Fibroblast of the aortic adventitia (primary cell): ENCODE measurements at regions not wholly inside any gene's neighbourhood (a gene's known extent, or its start where the extent isn't known, plus 50 kb on each side); places are given as distances from the start of the nearest gene placed in this dataset.

Source experiments
- DNase-seq: peaks from one replicate; pipeline ENCODE4 v3.0.0-alpha.2; 2010; ENCODE audit warnings: low read depth
- H3K4me3 ChIP-seq: 2 replicates; pipeline ENCODE4 v1.5.1; 2011; ENCODE audit warnings: low read depth, mild to moderate bottlenecking, control low read depth, low read length, moderate library complexity
- CTCF ChIP-seq: IDR thresholded peaks from 2 replicates; pipeline ENCODE4 v1.5.1; 2011; ENCODE audit warnings: mild to moderate bottlenecking, low read length, control low read depth, inconsistent platforms; ENCODE audit not compliant: insufficient read depth

- no peak for TF ChIP-seq CTCF
- peak; percentile 14 for DNase-seq
- no peak overlapping the region for H3K4me3 ChIP-seq
Measured at GRCh38 chr10:6877722-6878392, 297.8 kb upstream of the PRKCQ start.

- DNase-seq: no peak
- TF ChIP-seq CTCF: no peak
- no peak overlapping the region for H3K4me3 ChIP-seq
Measured at GRCh38 chr10:6877336-6877721, 297.3 kb upstream of the PRKCQ start.

GRCh38 chr10:6875269-6875865 is 295.3 kb upstream of the PRKCQ start:
- DNase-seq: no peak
- no peak for TF ChIP-seq CTCF

GRCh38 chr10:6871128-6871527 is 291.1 kb upstream of the PRKCQ start:
- DNase-seq: no peak
- no peak overlapping the region for H3K4me3 ChIP-seq
- TF ChIP-seq CTCF: no peak

More at GRCh38 chr10:6875269-6875865, 295.3 kb upstream of the PRKCQ start:
- H3K4me3 ChIP-seq: no peak overlapping the region

- no peak for TF ChIP-seq CTCF
- DNase-seq: no peak
Measured at GRCh38 chr10:6868036-6868725, 288.1 kb upstream of the PRKCQ start.

GRCh38 chr10:6866757-6867156 is 286.7 kb upstream of the PRKCQ start:
- H3K4me3 ChIP-seq: no peak overlapping the region
- no peak for DNase-seq
- no peak for TF ChIP-seq CTCF

More at GRCh38 chr10:6868036-6868725, 288.1 kb upstream of the PRKCQ start:
- H3K4me3 ChIP-seq: no peak overlapping the region
